ENCODE measurements at regions not wholly inside any gene's neighbourhood (a gene's known extent, or its start where the extent isn't known, plus 50 kb on each side); places are given as distances from the start of the nearest gene placed in this dataset.

DNA sequence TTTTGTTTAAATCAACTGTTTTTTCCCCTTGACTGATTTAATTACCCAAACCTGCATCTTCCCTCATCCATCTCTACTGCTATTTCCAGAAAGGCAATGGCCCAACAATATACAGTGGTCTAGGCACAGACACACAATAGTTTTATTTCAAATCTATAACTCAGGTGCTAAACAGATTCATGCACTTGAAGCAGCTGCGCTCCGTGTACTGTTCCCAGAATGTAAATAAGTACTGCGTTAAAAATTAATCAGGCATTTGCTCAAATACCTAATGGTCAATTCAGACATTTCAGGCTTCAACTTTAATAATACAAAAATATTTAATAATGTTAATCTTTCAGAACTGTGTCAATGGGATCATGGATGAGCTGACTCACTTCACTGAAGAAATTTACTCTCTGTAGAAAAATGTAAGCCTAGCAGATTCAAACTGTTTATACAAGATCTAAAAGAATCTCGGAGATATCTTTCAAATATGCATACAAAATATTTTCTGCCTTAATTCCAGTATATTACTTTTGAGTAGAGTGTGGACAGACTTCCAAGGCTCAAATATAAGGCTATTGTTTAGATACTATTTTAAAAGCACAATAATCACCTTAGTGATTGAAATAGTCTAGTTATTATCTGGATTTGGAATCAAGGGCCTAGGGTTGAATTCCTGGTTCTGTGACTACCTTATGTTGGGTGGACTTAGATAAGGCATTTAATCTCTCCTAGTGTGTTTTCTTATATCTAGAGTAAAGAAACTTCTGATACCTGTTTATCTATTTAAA, 97.4 kb upstream of the PSMD7 start:
- ATAC-seq (no peak), DNase-seq (no peak)
- TF ChIP-seq, protein P1, sequence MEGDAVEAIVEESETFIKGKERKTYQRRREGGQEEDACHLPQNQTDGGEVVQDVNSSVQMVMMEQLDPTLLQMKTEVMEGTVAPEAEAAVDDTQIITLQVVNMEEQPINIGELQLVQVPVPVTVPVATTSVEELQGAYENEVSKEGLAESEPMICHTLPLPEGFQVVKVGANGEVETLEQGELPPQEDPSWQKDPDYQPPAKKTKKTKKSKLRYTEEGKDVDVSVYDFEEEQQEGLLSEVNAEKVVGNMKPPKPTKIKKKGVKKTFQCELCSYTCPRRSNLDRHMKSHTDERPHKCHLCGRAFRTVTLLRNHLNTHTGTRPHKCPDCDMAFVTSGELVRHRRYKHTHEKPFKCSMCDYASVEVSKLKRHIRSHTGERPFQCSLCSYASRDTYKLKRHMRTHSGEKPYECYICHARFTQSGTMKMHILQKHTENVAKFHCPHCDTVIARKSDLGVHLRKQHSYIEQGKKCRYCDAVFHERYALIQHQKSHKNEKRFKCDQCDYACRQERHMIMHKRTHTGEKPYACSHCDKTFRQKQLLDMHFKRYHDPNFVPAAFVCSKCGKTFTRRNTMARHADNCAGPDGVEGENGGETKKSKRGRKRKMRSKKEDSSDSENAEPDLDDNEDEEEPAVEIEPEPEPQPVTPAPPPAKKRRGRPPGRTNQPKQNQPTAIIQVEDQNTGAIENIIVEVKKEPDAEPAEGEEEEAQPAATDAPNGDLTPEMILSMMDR (IDR thresholded peaks at IDR 0.05), result no peak
- Mint-ChIP-seq H3K4me1 (ENCODE audit: low read depth) (no peaks in the 10 kb centered on the region), H3K9me3 (no peaks in the 10 kb centered on the region), H3K36me3 (ENCODE audit: low read depth) (no peaks in the 10 kb centered on the region), H3K27ac (no peak overlapping the region), H3K27me3 (peaks cover 2% of the 10 kb centered on the region), H3K4me3 (no peak overlapping the region)
- intact Hi-C loops (cut with micrococcal nuclease), result no loop called here
- ChIA-PET CTCF (no interaction called here), POLR2A (interaction anchor here (0.6 kb wide), 1 partner anchor 1200 kb away, joined by 3 read pairs; no protein-coding TSS in a partner anchor)

DNA sequence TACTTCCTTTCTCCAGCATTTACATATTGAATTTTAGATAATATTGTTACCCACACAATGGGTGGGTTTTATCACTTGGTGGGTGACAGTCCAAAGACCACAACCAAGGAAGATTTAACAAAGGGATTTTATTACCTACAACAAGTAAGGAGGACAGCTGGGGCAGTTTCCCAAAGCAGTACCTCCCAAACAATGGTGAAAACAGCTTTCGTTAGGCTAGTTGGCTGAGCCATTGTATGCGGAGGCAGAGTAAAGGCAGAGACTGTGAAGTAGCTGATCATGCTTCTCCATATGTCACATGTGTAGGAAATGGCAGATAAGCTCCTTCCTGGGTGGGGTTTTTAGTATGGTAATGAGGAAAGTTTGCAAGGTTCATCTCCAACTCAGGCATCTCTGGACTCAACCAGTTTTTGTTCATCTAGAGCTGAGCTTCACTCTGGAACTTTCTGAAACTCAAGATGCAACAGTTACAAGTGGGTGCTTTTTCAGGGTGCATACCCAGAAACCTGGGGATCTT, 104.3 kb upstream of the PSMD7 start:
- ChIA-PET CTCF (no interaction called here), POLR2A (no interaction called here)
- no peak for ATAC-seq
- Mint-ChIP-seq H3K27me3 (peaks cover 8% of the 10 kb centered on the region), H3K4me1 (ENCODE audit: low read depth) (peaks cover 2% of the 10 kb centered on the region), H3K36me3 (ENCODE audit: low read depth) (no peaks in the 10 kb centered on the region), H3K9me3 (peaks cover 2% of the 10 kb centered on the region), H3K27ac (no peak overlapping the region), H3K4me3 (no peak overlapping the region)
- no peak for DNase-seq
- intact Hi-C loops (cut with micrococcal nuclease), result no loop called here
- TF ChIP-seq, protein P1 (IDR thresholded peaks at IDR 0.05), result no peak

DNA sequence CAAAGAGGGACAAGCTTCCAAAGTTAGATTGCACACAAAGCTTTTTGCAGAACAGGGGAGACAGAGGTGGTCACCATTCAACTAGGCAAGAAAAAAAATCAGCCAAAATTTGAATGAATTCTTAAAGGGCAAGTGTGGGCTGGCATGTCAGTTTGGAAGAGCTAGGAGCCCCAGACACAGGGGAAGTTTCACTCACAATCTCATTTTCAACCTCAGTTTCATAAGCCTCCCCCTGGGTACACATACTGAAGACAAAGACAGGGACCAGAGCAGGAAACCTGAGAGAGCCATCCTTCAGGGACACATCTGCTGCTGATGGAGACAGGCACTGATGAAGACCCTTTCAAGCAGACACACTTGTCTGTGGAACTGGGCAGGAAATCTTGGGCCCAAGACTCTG, 106.3 kb upstream of the PSMD7 start:
- H3K9me3 Mint-ChIP-seq, result peaks cover 2% of the 10 kb centered on the region
- TF ChIP-seq, protein P1 (IDR thresholded peaks at IDR 0.05), result no peak
- H3K27me3 Mint-ChIP-seq, result peaks cover 10% of the 10 kb centered on the region
- no peaks in the 10 kb centered on the region for H3K36me3 Mint-ChIP-seq (ENCODE audit: low read depth)
- ChIA-PET POLR2A (no interaction called here), CTCF (no interaction called here)
- no peak overlapping the region for H3K4me3 Mint-ChIP-seq
- no peak for DNase-seq
- H3K4me1 Mint-ChIP-seq (ENCODE audit: low read depth), result peaks cover 2% of the 10 kb centered on the region
- intact Hi-C loops (cut with micrococcal nuclease), result no loop called here
- H3K27ac Mint-ChIP-seq, result no peak overlapping the region
- no peak for ATAC-seq

DNA sequence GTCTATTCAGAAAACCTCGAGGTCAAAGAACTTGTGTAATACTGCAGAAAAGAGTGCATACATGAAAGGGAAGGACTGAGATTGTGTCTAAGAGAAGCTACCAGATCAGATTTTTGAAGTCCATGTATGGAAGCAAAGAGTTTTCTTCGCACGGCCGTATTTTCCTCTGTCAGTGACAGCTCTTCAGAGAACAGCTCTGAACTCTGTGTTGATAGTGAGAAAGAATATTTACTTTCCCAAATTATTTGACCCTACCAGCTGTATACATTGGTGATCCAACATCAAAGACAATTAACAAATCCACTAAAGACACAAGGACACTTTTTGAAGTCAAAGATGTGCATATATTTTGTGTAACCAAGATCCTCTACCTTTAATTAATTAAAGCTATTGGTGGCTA, 107.8 kb upstream of the PSMD7 start:
- intact Hi-C loops (cut with micrococcal nuclease), result no loop called here
- TF ChIP-seq, protein P1 (IDR thresholded peaks at IDR 0.05), result no peak
- ChIA-PET POLR2A (no interaction called here), CTCF (interaction anchor here (0.8 kb wide), 1 partner anchor 12 kb away, joined by 3 read pairs; no protein-coding TSS in a partner anchor)
- no peak for DNase-seq
- Mint-ChIP-seq H3K36me3 (ENCODE audit: low read depth) (no peaks in the 10 kb centered on the region), H3K4me3 (no peak overlapping the region), H3K27me3 (peaks cover 9% of the 10 kb centered on the region), H3K4me1 (ENCODE audit: low read depth) (peaks cover 2% of the 10 kb centered on the region), H3K27ac (no peak overlapping the region), H3K9me3 (peaks cover 2% of the 10 kb centered on the region)
- ATAC-seq, result no peak

DNA sequence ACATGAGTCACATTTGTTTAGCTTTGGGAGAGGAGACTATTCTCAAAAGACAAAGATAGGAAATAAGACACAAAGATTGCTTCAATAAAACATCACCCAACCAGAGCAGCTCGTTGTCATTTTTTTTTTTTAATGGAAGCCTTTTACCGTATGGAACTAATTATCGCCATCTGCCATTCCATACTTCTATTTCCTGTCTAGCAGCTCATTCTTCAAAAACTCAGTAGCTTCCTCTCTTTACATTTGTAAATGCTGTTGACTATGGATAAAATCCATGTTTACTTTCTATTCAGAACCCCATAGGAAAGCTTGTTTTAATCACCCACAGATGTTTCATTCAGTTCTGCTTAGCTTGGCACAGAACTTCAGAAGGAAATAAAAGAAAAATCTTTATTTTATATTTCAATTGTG, 110.0 kb upstream of the PSMD7 start:
- no peaks in the 10 kb centered on the region for H3K36me3 Mint-ChIP-seq (ENCODE audit: low read depth)
- peaks cover 2% of the 10 kb centered on the region for H3K4me1 Mint-ChIP-seq (ENCODE audit: low read depth)
- H3K27ac Mint-ChIP-seq, result no peak overlapping the region
- intact Hi-C loops (cut with micrococcal nuclease), result no loop called here
- ChIA-PET POLR2A (no interaction called here), CTCF (no interaction called here)
- TF ChIP-seq, protein P1 (IDR thresholded peaks at IDR 0.05), result no peak
- H3K9me3 Mint-ChIP-seq, result peaks cover 8% of the 10 kb centered on the region
- DNase-seq (no peak), ATAC-seq (no peak)
- no peak overlapping the region for H3K4me3 Mint-ChIP-seq
- peaks cover 8% of the 10 kb centered on the region for H3K27me3 Mint-ChIP-seq
